H1 (cell line): ENCODE measurements at regions not wholly inside any gene's neighbourhood (a gene's known extent, or its start where the extent isn't known, plus 50 kb on each side); places are given as distances from the start of the nearest gene placed in this dataset.

Experiments
- SP4 ChIP-seq: IDR thresholded peaks from 2 replicates; pipeline ENCODE4 v1.6.1; 2012; ENCODE audit warnings: low read length, inconsistent platforms

GRCh38 chr11:70655816-70656215 lies 257.5 kb downstream of the CTTN start (continued):
- TF ChIP-seq SP4: no peak
